Naive thymus-derived CD4-positive, alpha-beta T cell (primary cell): ENCODE measurements at regions not wholly inside any gene's neighbourhood (a gene's known extent, or its start where the extent isn't known, plus 50 kb on each side); places are given as distances from the start of the nearest gene placed in this dataset.

Source experiments
- ATAC-seq: fragments of 150-1000 bp; cut with Tn5 transposase; 2 replicates; pipeline ENCODE4 v1.10.0; 2021; ENCODE audit warnings: mild to moderate bottlenecking, moderate library complexity
- CTCF ChIA-PET: fragments of 350-600 bp; sonication (Branson Sonifier 250); formaldehyde crosslinking; loops from one replicate; lab custom pipeline; 2021; ENCODE audit warnings: antibody characterized with exemption; lab: Charles Lee
- POLR2A ChIA-PET: fragments of 350-600 bp; sonication (Branson Sonifier 250); formaldehyde crosslinking; loops from one replicate; lab custom pipeline; 2021; ENCODE audit warnings: antibody characterized with exemption, inconsistent platforms; lab: Charles Lee
- DNase-seq, 9 donors: peaks; one replicate each; pipeline versions ENCODE4 v3.0.0 to v3.0.0-alpha.2; 2020 to 2022; ENCODE audit warnings: mixed read lengths in 1 of 9
- H3K27ac ChIP-seq: one replicate; pipeline ENCODE4 v1.7.0; 2013; ENCODE audit warnings: mild to moderate bottlenecking, low read depth, low read length, moderate library complexity
- H3K27me3 ChIP-seq, 2 donors: one replicate each; pipeline ENCODE4 v1.7.0; 2013; ENCODE audit warnings: low read length in 2 of 2, mild to moderate bottlenecking in 2 of 2, moderate library complexity in 2 of 2; ENCODE audit not compliant: control insufficient read depth in 2 of 2, insufficient read depth in 2 of 2
- H3K36me3 ChIP-seq, 3 experiments: 1 replicate in 2 of 3; 2 replicates in 1 of 3; pipeline ENCODE4 v1.7.0; 2013; ENCODE audit warnings: low read length in 3 of 3, mild to moderate bottlenecking in 3 of 3, moderate library complexity in 1 of 3; ENCODE audit not compliant: insufficient read depth in 3 of 3, control insufficient read depth in 2 of 3
- H3K4me1 ChIP-seq, 2 donors: one replicate each; pipeline ENCODE4 v1.7.0; 2013; ENCODE audit warnings: low read length in 2 of 2, mild to moderate bottlenecking in 2 of 2, moderate library complexity in 1 of 2; ENCODE audit not compliant: control insufficient read depth in 2 of 2, insufficient read depth in 2 of 2
- H3K4me3 ChIP-seq: 2 replicates; pipeline ENCODE4 v1.7.0; 2013; ENCODE audit warnings: mild to moderate bottlenecking, low read length
- H3K9me3 ChIP-seq, 3 experiments: 1 replicate in 2 of 3; 2 replicates in 1 of 3; pipeline ENCODE4 v1.7.0; 2013; ENCODE audit warnings: low read length in 3 of 3; ENCODE audit not compliant: control insufficient read depth in 2 of 3
- H3K27ac Mint-ChIP-seq, 9 donors: one replicate each; pipeline ENCODE4 v1.8.0; 2020 to 2022; ENCODE audit warnings: mixed read lengths in 9 of 9, mild to moderate bottlenecking in 8 of 9, moderate library complexity in 5 of 9, inconsistent platforms in 2 of 9
- H3K27me3 Mint-ChIP-seq, 5 donors: one replicate each; pipeline ENCODE4 v1.8.0; 2021 to 2022; ENCODE audit warnings: mixed read lengths in 5 of 5, mild to moderate bottlenecking in 1 of 5
- H3K36me3 Mint-ChIP-seq, 5 donors: one replicate each; pipeline ENCODE4 v1.8.0; 2020 to 2022; ENCODE audit warnings: mixed read lengths in 5 of 5, mild to moderate bottlenecking in 3 of 5, inconsistent platforms in 1 of 5
- H3K4me1 Mint-ChIP-seq, 7 donors: one replicate each; pipeline ENCODE4 v1.8.0; 2020 to 2022; ENCODE audit warnings: mixed read lengths in 7 of 7, mild to moderate bottlenecking in 3 of 7, inconsistent platforms in 1 of 7
- H3K4me3 Mint-ChIP-seq, 10 donors: one replicate each; pipeline ENCODE4 v1.8.0; 2020 to 2022; ENCODE audit warnings: mild to moderate bottlenecking in 10 of 10, mixed read lengths in 10 of 10, moderate library complexity in 6 of 10, inconsistent platforms in 2 of 10
- H3K9me3 Mint-ChIP-seq, 11 donors: one replicate each; pipeline ENCODE4 v1.8.0; 2020 to 2022; ENCODE audit warnings: mixed read lengths in 11 of 11, mild to moderate bottlenecking in 4 of 11, inconsistent platforms in 1 of 11, moderate library complexity in 1 of 11
- intact Hi-C, 2 donors: fragments of 100-400 bp; cut with micrococcal nuclease; formaldehyde crosslinking; loops; one replicate each; pipeline ENCODE4 v1.15.1; 2023

GRCh38 chr2:213232649-213233437 lies 51.4 kb upstream of the SPAG16 start:
- H3K36me3 ChIP-seq = no peaks in the 10 kb centered on the region
- H3K27ac ChIP-seq = peak overlapping the region; percentile 37
- ATAC-seq (peak; percentile 85), DNase-seq (peak in 5 of 9 donors; percentile 6 to 19 (median 11))
- H3K27me3 ChIP-seq = no peaks in the 10 kb centered on the region
- peaks cover 0 to 2% (median 0%) of the 10 kb centered on the region in 11 donors for H3K9me3 Mint-ChIP-seq
- intact Hi-C loops = no loop called here
- no peaks in the 10 kb centered on the region for H3K4me1 ChIP-seq
- no peak overlapping the region for H3K4me3 ChIP-seq
- no peaks in the 10 kb centered on the region for H3K36me3 Mint-ChIP-seq
- H3K9me3 ChIP-seq = no peaks in the 10 kb centered on the region
- H3K27me3 Mint-ChIP-seq = peaks cover 13 to 28% (median 17%) of the 10 kb centered on the region in 5 donors
- H3K27ac Mint-ChIP-seq = peak overlapping the region in 6 of 9 donors; percentile 21 to 81 (median 62)
- POLR2A ChIA-PET = no interaction called here
- H3K4me3 Mint-ChIP-seq = peak overlapping the region in 8 of 10 donors; percentile 9 to 61 (median 34)
- CTCF ChIA-PET = no interaction called here
- H3K4me1 Mint-ChIP-seq = peaks cover 0 to 26% (median 15%) of the 10 kb centered on the region in 7 donors

- peaks cover 0 to 2% (median 0%) of the 10 kb centered on the region in 11 donors for H3K9me3 Mint-ChIP-seq
- H3K27me3 Mint-ChIP-seq = peaks cover 14 to 31% (median 22%) of the 10 kb centered on the region in 5 donors
- peaks cover 0 to 31% (median 15%) of the 10 kb centered on the region in 7 donors for H3K4me1 Mint-ChIP-seq
- H3K4me3 Mint-ChIP-seq = peak overlapping the region in 7 of 10 donors; percentile 9 to 61 (median 51)
- POLR2A ChIA-PET = no interaction called here
- H3K27me3 ChIP-seq = no peaks in the 10 kb centered on the region
- DNase-seq = no peak
- CTCF ChIA-PET = no interaction called here
- H3K27ac Mint-ChIP-seq = peak overlapping the region in 3 of 9 donors; percentile 30 to 80 (median 63)
- intact Hi-C loops = no loop called here
- no peaks in the 10 kb centered on the region for H3K4me1 ChIP-seq
- ATAC-seq = no peak
- no peak overlapping the region for H3K27ac ChIP-seq
- H3K36me3 Mint-ChIP-seq = no peaks in the 10 kb centered on the region
- H3K9me3 ChIP-seq = no peaks in the 10 kb centered on the region
- H3K4me3 ChIP-seq = no peak overlapping the region
- H3K36me3 ChIP-seq = no peaks in the 10 kb centered on the region
Measured at GRCh38 chr2:213233438-213234330, 50.6 kb upstream of the SPAG16 start.
